B cell (primary cell): ENCODE measurements at regions not wholly inside any gene's neighbourhood (a gene's known extent, or its start where the extent isn't known, plus 50 kb on each side); places are given as distances from the start of the nearest gene placed in this dataset.

Experiments
- ATAC-seq: fragments of 200-7000 bp; cut with Tn5 transposase; one replicate; pipeline ENCODE4 v1.10.0; 2021; ENCODE audit warnings: low read depth, mild to moderate bottlenecking, moderate number of reproducible peaks, moderate library complexity
- CTCF ChIA-PET: fragments of 350-600 bp; sonication (Branson Sonifier 250); formaldehyde crosslinking; loops from one replicate; lab custom pipeline; 2021; ENCODE audit warnings: antibody characterized with exemption, inconsistent platforms; lab: Charles Lee
- POLR2A ChIA-PET: fragments of 350-600 bp; sonication (Branson Sonifier 250); formaldehyde crosslinking; loops from one replicate; lab custom pipeline; 2021; ENCODE audit warnings: antibody characterized with exemption; lab: Charles Lee
- DNase-seq: peaks from one replicate; pipeline ENCODE4 v3.0.0; 2013
- H2AFZ ChIP-seq: 2 replicates; pipeline ENCODE4 v1.6.1; 2012; ENCODE audit warnings: mild to moderate bottlenecking, low read depth, low read length; ENCODE audit not compliant: insufficient read depth, poor library complexity, severe bottlenecking
- H3K27ac ChIP-seq, 2 donors: 1 replicate in 1 of 2; 2 replicates in 1 of 2; pipeline ENCODE4 v1.5.1; 2012 to 2013; ENCODE audit warnings: low read length in 2 of 2, mild to moderate bottlenecking in 2 of 2, moderate library complexity in 1 of 2
- H3K27me3 ChIP-seq, 4 experiments: fragments of 200-600 bp in 1 of 4; sonication (generic) in 1 of 4; replicated peaks in 1 of 4; 1 replicate in 2 of 4; 2 replicates in 2 of 4; pipeline versions ENCODE4 v1.6.1 to v1.7.0; 2013 to 2016; ENCODE audit warnings: low read length in 3 of 4, mild to moderate bottlenecking in 2 of 4, mixed read lengths in 1 of 4, moderate library complexity in 1 of 4; ENCODE audit not compliant: insufficient read depth in 4 of 4, control insufficient read depth in 3 of 4; ENCODE audit errors: control extremely low read depth in 1 of 4
- H3K36me3 ChIP-seq, 2 experiments: replicated peaks in 1 of 2; 1 replicate in 1 of 2; 2 replicates in 1 of 2; pipeline versions ENCODE4 v1.6.1 to v1.7.1; 2013; ENCODE audit warnings: low read length in 1 of 2; ENCODE audit not compliant: insufficient read depth in 2 of 2, control insufficient read depth in 1 of 2; ENCODE audit errors: control extremely low read depth in 1 of 2, extremely low read depth in 1 of 2
- H3K4me1 ChIP-seq, 2 donors: fragments of 200-600 bp in 1 of 2; sonication (generic) in 1 of 2; 1 replicate in 1 of 2; 2 replicates in 1 of 2; pipeline versions ENCODE4 v1.5.1 to v1.6.1; 2013 to 2017; ENCODE audit warnings: low read length in 2 of 2; ENCODE audit not compliant: control insufficient read depth in 2 of 2, insufficient read depth in 2 of 2
- H3K4me2 ChIP-seq: replicated peaks from 2 replicates; pipeline ENCODE3; 2012; ENCODE audit warnings: mild to moderate bottlenecking, low read depth, low read length; ENCODE audit not compliant: poor library complexity, severe bottlenecking
- H3K4me3 ChIP-seq, 5 experiments: fragments of 200-600 bp in 1 of 5; sonication (generic) in 1 of 5; 1 replicate in 3 of 5; 2 replicates in 2 of 5; pipeline versions ENCODE4 v1.5.1 to v1.7.0; 2011 to 2016; ENCODE audit warnings: low read length in 4 of 5, mild to moderate bottlenecking in 4 of 5, low read depth in 2 of 5, control low read depth in 1 of 5, moderate library complexity in 1 of 5; ENCODE audit not compliant: insufficient read depth in 1 of 5; ENCODE audit errors: control extremely low read depth in 1 of 5, extremely low read depth in 1 of 5
- H3K79me2 ChIP-seq: fragments of 200-600 bp; sonication (generic); one replicate; pipeline ENCODE4 v1.6.0; 2016; ENCODE audit warnings: low read length; ENCODE audit not compliant: control insufficient read depth, insufficient read depth
- H3K9ac ChIP-seq: fragments of 200-600 bp; sonication (generic); 2 replicates; pipeline ENCODE4 v1.6.1; 2017; ENCODE audit warnings: mild to moderate bottlenecking, low read length, moderate library complexity
- H3K9me3 ChIP-seq, 3 donors: one replicate each; pipeline versions ENCODE4 v1.6.1 to v1.7.1; 2013; ENCODE audit warnings: low read length in 2 of 3; ENCODE audit not compliant: control insufficient read depth in 2 of 3, insufficient read depth in 1 of 3; ENCODE audit errors: control extremely low read depth in 1 of 3
- H4K20me1 ChIP-seq: 2 replicates; pipeline ENCODE4 v1.6.0; 2012; ENCODE audit warnings: mild to moderate bottlenecking, low read length; ENCODE audit not compliant: insufficient read depth, control insufficient read depth, poor library complexity, severe bottlenecking
- H3K27ac Mint-ChIP-seq: one replicate; pipeline ENCODE4 v1.8.0; 2021; ENCODE audit warnings: mixed read lengths
- H3K27me3 Mint-ChIP-seq: one replicate; pipeline ENCODE4 v1.8.0; 2021; ENCODE audit warnings: mixed read lengths
- H3K4me1 Mint-ChIP-seq: one replicate; pipeline ENCODE4 v1.8.0; 2021; ENCODE audit warnings: mixed read lengths
- H3K4me3 Mint-ChIP-seq: one replicate; pipeline ENCODE4 v1.8.0; 2021; ENCODE audit warnings: mixed read lengths
- H3K9me3 Mint-ChIP-seq: one replicate; pipeline ENCODE4 v1.8.0; 2022; ENCODE audit warnings: mixed read lengths; ENCODE audit not compliant: insufficient read depth
- CTCF ChIP-seq: fragments of 200-600 bp; IDR thresholded peaks from one replicate; pipeline ENCODE4 v1.8.0; 2022; ENCODE audit warnings: antibody characterized with exemption, mild to moderate bottlenecking
- EZH2 ChIP-seq: IDR thresholded peaks from 2 replicates; pipeline ENCODE4 v1.6.1; 2012; ENCODE audit warnings: borderline replicate concordance, low read depth, mild to moderate bottlenecking, moderate library complexity, low read length; ENCODE audit not compliant: insufficient read depth, poor library complexity, severe bottlenecking
- WGBS: methylation state at CpG from one replicate; pipeline ENCODE4 v1.1.5; 2013; ENCODE audit warnings: missing lambda C conversion rate; ENCODE audit not compliant: insufficient coverage; 5-methylcytosine and 5-hydroxymethylcytosine counted together
- intact Hi-C: fragments of 100-400 bp; cut with micrococcal nuclease; formaldehyde crosslinking; loops from one replicate; pipeline ENCODE4 v1.10.0; 2022

GRCh38 chr7:67894746-67895145 is 898.1 kb downstream of the TYW1 start:
- no peak overlapping the region for H3K27ac ChIP-seq
- no peaks in the 10 kb centered on the region for H3K27me3 Mint-ChIP-seq
- H3K9ac ChIP-seq = no peak overlapping the region
- H3K4me1 ChIP-seq = no peaks in the 10 kb centered on the region
- H3K9me3 ChIP-seq = peaks cover 0 to 33% (median 0%) of the 10 kb centered on the region in 3 donors
- H4K20me1 ChIP-seq = no peaks in the 10 kb centered on the region
- H3K4me2 ChIP-seq = no peak overlapping the region
- no peak overlapping the region for H3K4me3 Mint-ChIP-seq
- H3K9me3 Mint-ChIP-seq = peaks cover 9% of the 10 kb centered on the region
- ATAC-seq (no peak), DNase-seq (no peak)
- H3K27me3 ChIP-seq = no peaks in the 10 kb centered on the region
- no peak for TF ChIP-seq EZH2
- TF ChIP-seq CTCF = no peak
- intact Hi-C loops = no loop called here
- H3K4me3 ChIP-seq = no peak overlapping the region
- POLR2A ChIA-PET = no interaction called here
- no peaks in the 10 kb centered on the region for H3K79me2 ChIP-seq
- no peak overlapping the region for H3K27ac Mint-ChIP-seq
- CTCF ChIA-PET = no interaction called here
- H3K36me3 ChIP-seq = no peaks in the 10 kb centered on the region
- no peak overlapping the region for H2AFZ ChIP-seq
- H3K4me1 Mint-ChIP-seq = no peaks in the 10 kb centered on the region
- 93% methylated on average over 2 of the region's 6 CpGs for WGBS

GRCh38 chr7:67896721-67897120 is 900.1 kb downstream of the TYW1 start:
- Mint-ChIP-seq H3K27me3 (no peaks in the 10 kb centered on the region), H3K4me1 (no peaks in the 10 kb centered on the region), H3K27ac (no peak overlapping the region), H3K4me3 (no peak overlapping the region), H3K9me3 (peaks cover 7% of the 10 kb centered on the region)
- Histone ChIP-seq H3K9me3 (peaks cover 0 to 25% (median 0%) of the 10 kb centered on the region in 3 donors), H3K9ac (no peak overlapping the region), H3K79me2 (no peaks in the 10 kb centered on the region), H4K20me1 (no peaks in the 10 kb centered on the region), H3K27me3 (no peaks in the 10 kb centered on the region), H3K4me2 (no peak overlapping the region), H2AFZ (no peak overlapping the region), H3K27ac (no peak overlapping the region), H3K36me3 (no peaks in the 10 kb centered on the region), H3K4me3 (no peak overlapping the region), H3K4me1 (no peaks in the 10 kb centered on the region)
- ChIA-PET CTCF (no interaction called here), POLR2A (no interaction called here)
- no peak for TF ChIP-seq CTCF
- TF ChIP-seq EZH2 = no peak
- no peak for ATAC-seq
- no peak for DNase-seq
- intact Hi-C loops = no loop called here
